ENCODE measurements at regions not wholly inside any gene's neighbourhood (a gene's known extent, or its start where the extent isn't known, plus 50 kb on each side); places are given as distances from the start of the nearest gene placed in this dataset.
A peak's percentile ranks its signal among the peaks of the same experiment; 100 is the strongest.

DNA sequence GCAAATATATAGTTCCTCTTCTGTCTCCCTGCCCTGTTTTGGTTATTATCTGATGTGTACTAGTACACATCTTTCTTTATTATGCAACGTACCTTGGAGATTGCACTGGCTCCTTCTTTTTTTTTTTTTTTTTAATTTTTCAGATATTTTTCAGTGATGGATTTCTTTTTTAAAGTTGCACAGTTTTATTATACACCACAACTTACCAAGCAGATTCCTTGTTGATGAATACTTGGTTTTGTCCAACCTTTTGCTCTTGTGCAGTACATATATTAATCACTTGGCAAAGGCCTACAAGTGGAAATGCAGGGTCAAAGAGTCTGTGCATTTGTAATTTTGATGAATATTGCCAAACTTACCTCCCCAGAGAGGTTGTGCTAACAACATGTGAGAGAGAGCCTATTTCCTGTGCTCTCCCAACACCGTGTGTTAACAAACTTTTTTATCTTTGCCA, 50.1 kb upstream of the RNF24 start:
- TF ChIP-seq POLR2AphosphoS5 (IDR thresholded peaks at IDR 0.05; ENCODE audit: borderline replicate concordance, low read depth, low read length): no peak
- no peak for TF ChIP-seq EZH2 (IDR thresholded peaks at IDR 0.05)
- TF ChIP-seq FOXP2 (optimal IDR thresholded peaks at IDR 0.05; ENCODE audit: control extremely low read depth, extremely low read length, insufficient read depth): no peak
- H3K4me3 ChIP-seq: no peak overlapping the region
- H3K27ac ChIP-seq: peak overlapping the region; percentile 73
- H3K9me3 ChIP-seq (ENCODE audit: low read depth, low read length): no peaks in the 10 kb centered on the region
- no peak for DNase-seq (ENCODE audit: low read depth, low spot score)
- H3K9ac ChIP-seq (ENCODE audit: insufficient read length): no peak overlapping the region
- H3K36me3 ChIP-seq (ENCODE audit: insufficient read depth, low read length): no peaks in the 10 kb centered on the region

Measured in SK-N-MC (cell line).